GM21825 (cell line): ENCODE measurements at regions not wholly inside any gene's neighbourhood (a gene's known extent, or its start where the extent isn't known, plus 50 kb on each side); places are given as distances from the start of the nearest gene placed in this dataset.
"Not testable (repeated sequence)": the region's sequence is repeated elsewhere in the genome, so short reads cannot be mapped to it uniquely, and the experiment has no call there.

Source experiments
- ATAC-seq: cut with Tn5 transposase; IDR thresholded peaks from one replicate; pipeline ENCODE4 v1.9.1; 2021; ENCODE audit warnings: mild to moderate bottlenecking, moderate library complexity; ENCODE audit not compliant: unreplicated experiment

GRCh38 chr5:164253764-164254163 lies 748.3 kb downstream of the MAT2B start:
- ATAC-seq = no peak

- ATAC-seq = no peak
These were observed 750.3 kb downstream of the MAT2B start for GRCh38 chr5:164255598-164256213.

GRCh38 chr5:164256351-164256750 lies 750.9 kb downstream of the MAT2B start:
- ATAC-seq = no peak

- ATAC-seq = no peak
These were observed 751.5 kb downstream of the MAT2B start for GRCh38 chr5:164256954-164257353.

- no peak for ATAC-seq
These were observed 760.1 kb downstream of the MAT2B start for GRCh38 chr5:164265566-164265965.

GRCh38 chr5:164266571-164266970 lies 761.2 kb downstream of the MAT2B start:
- no peak for ATAC-seq

GRCh38 chr5:164277720-164278119 lies 772.3 kb downstream of the MAT2B start:
- no peak for ATAC-seq

- ATAC-seq = no peak
These were observed 784.1 kb downstream of the MAT2B start for GRCh38 chr5:164289526-164289925.

GRCh38 chr5:164296603-164297080 lies 791.2 kb downstream of the MAT2B start:
- no peak for ATAC-seq

- no peak for ATAC-seq
These were observed 792.7 kb downstream of the MAT2B start for GRCh38 chr5:164298165-164298564.

GRCh38 chr5:164300295-164300694 lies 794.9 kb downstream of the MAT2B start:
- no peak for ATAC-seq

- ATAC-seq = no peak
These were observed 795.7 kb downstream of the MAT2B start for GRCh38 chr5:164301136-164301535.

GRCh38 chr5:164301708-164302107 lies 796.3 kb downstream of the MAT2B start:
- ATAC-seq = no peak

- ATAC-seq = no peak
These were observed 797.3 kb downstream of the MAT2B start for GRCh38 chr5:164302533-164303235.

- no peak for ATAC-seq
These were observed 798.3 kb downstream of the MAT2B start for GRCh38 chr5:164303646-164304215.

- no peak for ATAC-seq
These were observed 801.2 kb downstream of the MAT2B start for GRCh38 chr5:164306662-164307061.

- ATAC-seq = no peak
These were observed 807.4 kb downstream of the MAT2B start for GRCh38 chr5:164312801-164313200.

- ATAC-seq = no peak
These were observed 812.3 kb downstream of the MAT2B start for GRCh38 chr5:164317676-164318075.

GRCh38 chr5:164319161-164319560 lies 813.7 kb downstream of the MAT2B start:
- ATAC-seq = no peak

- no peak for ATAC-seq
These were observed 818.8 kb downstream of the MAT2B start for GRCh38 chr5:164324239-164324638.

- no peak for ATAC-seq
These were observed 820.8 kb downstream of the MAT2B start for GRCh38 chr5:164326219-164326618.

GRCh38 chr5:164327166-164327565 lies 821.7 kb downstream of the MAT2B start:
- not testable (repeated sequence) for ATAC-seq
